ENCODE measurements at regions not wholly inside any gene's neighbourhood (a gene's known extent, or its start where the extent isn't known, plus 50 kb on each side); places are given as distances from the start of the nearest gene placed in this dataset.

DNA sequence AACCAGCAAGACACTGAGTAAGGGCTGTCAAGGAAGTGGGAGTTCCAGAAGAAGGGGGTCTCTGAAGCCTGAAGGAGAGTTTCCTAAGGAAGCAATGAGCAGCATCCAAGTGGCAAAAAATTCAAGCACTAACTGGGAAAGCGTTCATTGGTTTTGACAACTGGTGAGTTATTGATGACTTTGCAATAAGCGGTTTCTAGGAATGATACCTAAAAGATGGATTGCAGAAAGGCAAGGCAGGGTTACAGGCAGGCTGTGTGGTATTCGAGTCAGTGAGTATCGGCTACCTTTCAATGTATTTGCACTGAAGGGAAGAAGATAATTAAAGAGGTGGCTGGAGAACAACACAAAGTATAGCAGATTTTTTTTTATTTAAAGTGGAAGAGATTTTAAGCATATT is 59.3 kb upstream of the NCAM1 start:
- TF ChIP-seq, protein P1, sequence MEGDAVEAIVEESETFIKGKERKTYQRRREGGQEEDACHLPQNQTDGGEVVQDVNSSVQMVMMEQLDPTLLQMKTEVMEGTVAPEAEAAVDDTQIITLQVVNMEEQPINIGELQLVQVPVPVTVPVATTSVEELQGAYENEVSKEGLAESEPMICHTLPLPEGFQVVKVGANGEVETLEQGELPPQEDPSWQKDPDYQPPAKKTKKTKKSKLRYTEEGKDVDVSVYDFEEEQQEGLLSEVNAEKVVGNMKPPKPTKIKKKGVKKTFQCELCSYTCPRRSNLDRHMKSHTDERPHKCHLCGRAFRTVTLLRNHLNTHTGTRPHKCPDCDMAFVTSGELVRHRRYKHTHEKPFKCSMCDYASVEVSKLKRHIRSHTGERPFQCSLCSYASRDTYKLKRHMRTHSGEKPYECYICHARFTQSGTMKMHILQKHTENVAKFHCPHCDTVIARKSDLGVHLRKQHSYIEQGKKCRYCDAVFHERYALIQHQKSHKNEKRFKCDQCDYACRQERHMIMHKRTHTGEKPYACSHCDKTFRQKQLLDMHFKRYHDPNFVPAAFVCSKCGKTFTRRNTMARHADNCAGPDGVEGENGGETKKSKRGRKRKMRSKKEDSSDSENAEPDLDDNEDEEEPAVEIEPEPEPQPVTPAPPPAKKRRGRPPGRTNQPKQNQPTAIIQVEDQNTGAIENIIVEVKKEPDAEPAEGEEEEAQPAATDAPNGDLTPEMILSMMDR (conservative IDR thresholded peaks at IDR 0.05; ENCODE audit: low read depth, low read length), result no peak
- Histone ChIP-seq H3K79me2 (ENCODE audit: insufficient read depth, low read depth) (no peaks in the 10 kb centered on the region), H3K4me2 (no peak overlapping the region), H3K27me3 (ENCODE audit: insufficient read depth, low read depth) (no peaks in the 10 kb centered on the region), H3K27ac (no peak overlapping the region), H2AFZ (ENCODE audit: low read depth) (no peak overlapping the region), H3K4me3 (IDR thresholded peaks at IDR 0.05; ENCODE audit: insufficient read depth, low read depth, low read length) (no peak overlapping the region), H3K9ac (no peak overlapping the region), H4K20me1 (ENCODE audit: insufficient read depth) (no peaks in the 10 kb centered on the region), H3K36me3 (ENCODE audit: insufficient read depth) (no peaks in the 10 kb centered on the region), H3K4me1 (ENCODE audit: low read depth, poor library complexity, severe bottlenecking) (no peaks in the 10 kb centered on the region)

DNA sequence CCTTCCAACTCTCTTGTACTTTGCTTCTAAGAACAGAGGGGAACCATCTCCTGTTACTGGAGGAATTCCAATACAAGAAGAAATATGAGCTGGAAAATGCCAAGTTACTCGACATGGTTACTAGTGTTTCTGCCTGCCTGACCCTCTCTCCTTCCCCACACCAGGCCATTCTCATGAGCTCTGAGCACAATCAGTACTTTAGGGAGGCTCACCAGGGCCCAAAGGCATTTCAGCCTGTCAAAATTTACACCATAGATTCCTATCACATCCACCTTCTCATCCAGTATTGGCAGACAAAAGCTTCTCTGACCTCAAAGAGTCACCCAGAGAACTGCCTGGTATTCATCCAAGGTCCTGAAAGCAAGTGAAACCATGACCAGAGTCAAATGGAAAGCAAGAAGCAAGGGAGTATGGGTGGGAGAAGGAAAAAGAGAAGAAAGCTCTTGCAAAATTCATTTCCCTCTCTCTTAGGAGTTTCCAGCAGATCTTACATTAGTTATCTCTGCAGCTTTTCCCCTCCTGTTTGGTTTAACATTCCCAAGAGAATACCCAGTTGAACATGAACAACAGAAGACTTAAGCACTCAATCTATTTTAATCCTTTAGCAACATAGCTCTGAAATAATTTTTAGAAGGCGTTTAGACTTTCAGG is 58.7 kb upstream of the NCAM1 start:
- H3K36me3 ChIP-seq (ENCODE audit: insufficient read depth), result no peaks in the 10 kb centered on the region
- H3K79me2 ChIP-seq (ENCODE audit: insufficient read depth, low read depth), result no peaks in the 10 kb centered on the region
- H3K9ac ChIP-seq, result no peak overlapping the region
- H2AFZ ChIP-seq (ENCODE audit: low read depth), result no peak overlapping the region
- H4K20me1 ChIP-seq (ENCODE audit: insufficient read depth), result no peaks in the 10 kb centered on the region
- H3K27me3 ChIP-seq (ENCODE audit: insufficient read depth, low read depth), result no peaks in the 10 kb centered on the region
- no peak overlapping the region for H3K4me3 ChIP-seq (IDR thresholded peaks at IDR 0.05; ENCODE audit: insufficient read depth, low read depth, low read length)
- TF ChIP-seq, protein P1 (conservative IDR thresholded peaks at IDR 0.05; ENCODE audit: low read depth, low read length), result no peak
- no peak overlapping the region for H3K4me2 ChIP-seq
- no peak overlapping the region for H3K27ac ChIP-seq
- no peaks in the 10 kb centered on the region for H3K4me1 ChIP-seq (ENCODE audit: low read depth, poor library complexity, severe bottlenecking)

DNA sequence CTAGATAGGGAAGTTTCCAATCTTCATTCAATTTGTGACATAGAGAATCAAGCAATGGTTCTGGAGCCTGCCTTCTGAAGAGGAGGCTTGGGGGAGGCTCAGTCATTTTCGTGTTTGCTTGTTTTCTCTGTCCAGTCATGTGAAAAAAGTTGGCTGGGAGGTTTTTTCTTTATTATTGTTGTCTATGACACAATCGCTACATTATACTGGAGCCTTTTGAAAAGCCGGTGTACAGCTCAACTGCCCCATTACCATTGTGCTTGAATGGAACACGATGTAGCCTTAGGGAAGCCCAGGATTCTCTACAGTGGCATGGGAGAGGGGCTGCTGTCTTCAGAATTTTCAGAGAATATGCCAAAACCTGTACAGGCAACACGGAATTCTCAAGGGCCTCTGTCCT is 57.9 kb upstream of the NCAM1 start:
- Histone ChIP-seq H3K79me2 (ENCODE audit: insufficient read depth, low read depth) (no peaks in the 10 kb centered on the region), H3K36me3 (ENCODE audit: insufficient read depth) (no peaks in the 10 kb centered on the region), H3K4me2 (no peak overlapping the region), H4K20me1 (ENCODE audit: insufficient read depth) (no peaks in the 10 kb centered on the region), H3K4me3 (IDR thresholded peaks at IDR 0.05; ENCODE audit: insufficient read depth, low read depth, low read length) (no peak overlapping the region), H3K27ac (no peak overlapping the region), H3K9ac (no peak overlapping the region), H3K4me1 (ENCODE audit: low read depth, poor library complexity, severe bottlenecking) (no peaks in the 10 kb centered on the region), H2AFZ (ENCODE audit: low read depth) (no peak overlapping the region), H3K27me3 (ENCODE audit: insufficient read depth, low read depth) (no peaks in the 10 kb centered on the region)
- TF ChIP-seq, protein P1 (conservative IDR thresholded peaks at IDR 0.05; ENCODE audit: low read depth, low read length), result no peak

DNA sequence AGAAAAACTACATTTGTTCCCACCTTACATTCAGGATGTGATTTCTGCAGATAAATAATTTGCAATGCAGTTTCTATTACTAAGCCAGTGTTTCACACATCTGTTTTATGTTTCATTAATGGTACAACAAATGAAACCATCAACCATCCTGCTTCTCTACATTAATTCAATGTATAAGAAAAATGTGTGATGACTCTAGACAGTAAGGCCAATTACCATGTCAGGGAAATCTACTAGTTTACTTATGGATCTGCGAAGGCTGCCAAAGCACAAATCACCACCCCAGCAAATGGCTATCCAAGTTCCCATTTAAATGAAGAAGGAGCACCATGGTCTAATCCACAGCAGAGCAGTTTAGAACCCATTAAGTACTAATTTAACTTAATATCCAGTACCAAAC is 50.1 kb upstream of the NCAM1 start:
- H4K20me1 ChIP-seq (ENCODE audit: insufficient read depth), result no peaks in the 10 kb centered on the region
- H3K4me1 ChIP-seq (ENCODE audit: low read depth, poor library complexity, severe bottlenecking), result no peaks in the 10 kb centered on the region
- no peaks in the 10 kb centered on the region for H3K36me3 ChIP-seq (ENCODE audit: insufficient read depth)
- no peaks in the 10 kb centered on the region for H3K27me3 ChIP-seq (ENCODE audit: insufficient read depth, low read depth)
- no peak overlapping the region for H2AFZ ChIP-seq (ENCODE audit: low read depth)
- TF ChIP-seq, protein P1 (conservative IDR thresholded peaks at IDR 0.05; ENCODE audit: low read depth, low read length), result no peak
- no peak overlapping the region for H3K9ac ChIP-seq
- H3K4me3 ChIP-seq (IDR thresholded peaks at IDR 0.05; ENCODE audit: insufficient read depth, low read depth, low read length), result no peak overlapping the region
- no peak overlapping the region for H3K27ac ChIP-seq
- H3K4me2 ChIP-seq, result no peak overlapping the region
- no peaks in the 10 kb centered on the region for H3K79me2 ChIP-seq (ENCODE audit: insufficient read depth, low read depth)
